Neuronal stem cell (in vitro differentiated cells): ENCODE measurements at regions not wholly inside any gene's neighbourhood (a gene's known extent, or its start where the extent isn't known, plus 50 kb on each side); places are given as distances from the start of the nearest gene placed in this dataset.

Source experiments
- DNase-seq: peaks from one replicate; pipeline ENCODE4 v3.0.0-alpha.2; 2013; ENCODE audit warnings: low spot score
- H2AFZ ChIP-seq: one replicate; pipeline ENCODE4 v1.6.1; 2013; ENCODE audit warnings: mild to moderate bottlenecking, low read length, inconsistent platforms
- H2AK5ac ChIP-seq: 2 replicates; pipeline ENCODE4 v1.6.1; 2013; ENCODE audit warnings: low read depth, mild to moderate bottlenecking, inconsistent platforms, low read length, moderate library complexity, mixed read lengths
- H2BK120ac ChIP-seq: 2 replicates; pipeline ENCODE4 v1.6.1; 2013; ENCODE audit warnings: low read depth, mild to moderate bottlenecking, inconsistent platforms, low read length, moderate library complexity, mixed read lengths
- H2BK12ac ChIP-seq: one replicate; pipeline ENCODE4 v1.6.1; 2013; ENCODE audit warnings: low read length, inconsistent platforms
- H2BK15ac ChIP-seq: 2 replicates; pipeline ENCODE4 v1.6.1; 2013; ENCODE audit warnings: mild to moderate bottlenecking, low read length, inconsistent platforms, mixed read lengths
- H2BK5ac ChIP-seq: one replicate; pipeline ENCODE4 v1.6.1; 2013; ENCODE audit warnings: inconsistent platforms, mild to moderate bottlenecking, low read length, moderate library complexity
- H3K14ac ChIP-seq: one replicate; pipeline ENCODE4 v1.6.1; 2013; ENCODE audit warnings: low read length, inconsistent platforms
- H3K18ac ChIP-seq: 2 replicates; pipeline ENCODE4 v1.6.1; 2013; ENCODE audit warnings: low read length, inconsistent platforms
- H3K23ac ChIP-seq: 2 replicates; pipeline ENCODE4 v1.6.1; 2013; ENCODE audit warnings: low read depth, mild to moderate bottlenecking, mixed read lengths, low read length, inconsistent platforms; ENCODE audit not compliant: poor library complexity
- H3K27ac ChIP-seq: replicated peaks from 3 replicates; pipeline ENCODE4 v1.5.1; 2013; ENCODE audit warnings: low read length, inconsistent platforms
- H3K27me3 ChIP-seq, 3 experiments: 2 replicates each; pipeline ENCODE4 v1.6.1; 2013; ENCODE audit warnings: low read length in 3 of 3, mild to moderate bottlenecking in 2 of 3, inconsistent platforms in 1 of 3, low read depth in 1 of 3, mixed read lengths in 1 of 3, moderate library complexity in 1 of 3; ENCODE audit not compliant: control insufficient read depth in 3 of 3, insufficient read depth in 3 of 3
- H3K36me3 ChIP-seq, 2 donors: replicated peaks in 1 of 2; 2 replicates each; pipeline ENCODE4 v1.6.1; 2013; ENCODE audit warnings: low read length in 2 of 2; ENCODE audit not compliant: control insufficient read depth in 2 of 2, insufficient read depth in 2 of 2
- H3K4ac ChIP-seq: 2 replicates; pipeline ENCODE4 v1.6.1; 2013; ENCODE audit warnings: inconsistent platforms, mild to moderate bottlenecking, low read length, moderate library complexity
- H3K4me1 ChIP-seq, 2 donors: 1 replicate in 1 of 2; 2 replicates in 1 of 2; pipeline ENCODE4 v1.6.1; 2013; ENCODE audit warnings: low read length in 2 of 2, low read depth in 1 of 2; ENCODE audit not compliant: control insufficient read depth in 2 of 2, insufficient read depth in 1 of 2
- H3K4me2 ChIP-seq: one replicate; pipeline ENCODE4 v1.6.1; 2013; ENCODE audit warnings: mild to moderate bottlenecking, low read length, inconsistent platforms; ENCODE audit not compliant: insufficient read depth, poor library complexity, severe bottlenecking
- H3K4me3 ChIP-seq, 2 donors: 2 replicates each; pipeline ENCODE4 v1.5.1; 2013; ENCODE audit warnings: low read length in 2 of 2, mild to moderate bottlenecking in 2 of 2, inconsistent platforms in 1 of 2, moderate library complexity in 1 of 2
- H3K79me1 ChIP-seq: one replicate; pipeline ENCODE4 v1.6.1; 2013; ENCODE audit warnings: low read depth, mild to moderate bottlenecking, inconsistent platforms, low read length, moderate library complexity
- H3K9ac ChIP-seq: one replicate; pipeline ENCODE4 v1.6.1; 2013; ENCODE audit warnings: mild to moderate bottlenecking, low read depth, low read length, inconsistent platforms; ENCODE audit not compliant: poor library complexity
- H3K9me3 ChIP-seq, 2 donors: replicated peaks in 1 of 2; 2 replicates each; pipeline versions ENCODE3 to v1.6.1; 2013; ENCODE audit warnings: low read length in 2 of 2, mild to moderate bottlenecking in 2 of 2, inconsistent platforms in 1 of 2, low read depth in 1 of 2, mixed read lengths in 1 of 2, moderate library complexity in 1 of 2; ENCODE audit not compliant: control insufficient read depth in 2 of 2, insufficient read depth in 1 of 2
- H4K8ac ChIP-seq: one replicate; pipeline ENCODE4 v1.6.1; 2013; ENCODE audit warnings: low read depth, mild to moderate bottlenecking, inconsistent platforms, low read length, moderate library complexity
- H4K91ac ChIP-seq: one replicate; pipeline ENCODE4 v1.6.1; 2013; ENCODE audit warnings: low read length, low read depth, mild to moderate bottlenecking, inconsistent platforms; ENCODE audit not compliant: poor library complexity
- WGBS, 2 donors: extraction: QIAGEN DNeasy Blood & Tissue Kit; methylation state at CpG; one replicate each; pipeline ENCODE4 v1.1.7; 2013; ENCODE audit warnings: missing lambda C conversion rate in 2 of 2, mixed read lengths in 1 of 2; ENCODE audit not compliant: insufficient read length in 2 of 2, insufficient replicate concordance in 1 of 2; ENCODE audit errors: extremely low coverage in 2 of 2; 5-methylcytosine and 5-hydroxymethylcytosine counted together

GRCh38 chr14:65206448-65207096 is 104.3 kb upstream of the MAX start:
- Histone ChIP-seq H3K18ac (no peak overlapping the region), H3K9me3 (no peaks in the 10 kb centered on the region), H2BK120ac (no peak overlapping the region), H3K27me3 (no peaks in the 10 kb centered on the region), H3K4me1 (peaks cover 0 to 1% of the 10 kb centered on the region in 2 donors), H3K4me3 (no peak overlapping the region), H3K14ac (no peak overlapping the region), H2AFZ (no peak overlapping the region), H3K23ac (no peak overlapping the region), H3K79me1 (no peaks in the 10 kb centered on the region), H2BK12ac (no peak overlapping the region), H3K27ac (no peak overlapping the region), H3K4me2 (no peak overlapping the region), H3K36me3 (no peaks in the 10 kb centered on the region), H4K8ac (no peak overlapping the region), H2AK5ac (no peak overlapping the region), H3K4ac (no peak overlapping the region), H4K91ac (no peak overlapping the region), H3K9ac (no peak overlapping the region), H2BK5ac (no peak overlapping the region), H2BK15ac (no peak overlapping the region)
- DNase-seq = no peak
- no CpG with 5 or more reads among the region's 3 CpGs for WGBS, 2 donors

GRCh38 chr14:65208548-65208947 is 106.2 kb upstream of the MAX start:
- no peak overlapping the region for H3K4me2 ChIP-seq
- H3K4me1 ChIP-seq = peaks cover 0 to 1% of the 10 kb centered on the region in 2 donors
- H3K4me3 ChIP-seq = no peak overlapping the region
- H2BK15ac ChIP-seq = no peak overlapping the region
- no peak overlapping the region for H3K4ac ChIP-seq
- no peak overlapping the region for H3K9ac ChIP-seq
- H3K27me3 ChIP-seq = no peaks in the 10 kb centered on the region
- no peaks in the 10 kb centered on the region for H3K79me1 ChIP-seq
- WGBS, 2 donors = no CpG with 5 or more reads among the region's 10 CpGs
- no peak for DNase-seq
- no peak overlapping the region for H3K14ac ChIP-seq
- H3K18ac ChIP-seq = no peak overlapping the region
- no peak overlapping the region for H3K27ac ChIP-seq
- H3K36me3 ChIP-seq = no peaks in the 10 kb centered on the region
- H2BK5ac ChIP-seq = no peak overlapping the region
- H3K23ac ChIP-seq = no peak overlapping the region
- H2AK5ac ChIP-seq = no peak overlapping the region
- no peak overlapping the region for H2AFZ ChIP-seq
- no peak overlapping the region for H2BK12ac ChIP-seq
- no peaks in the 10 kb centered on the region for H3K9me3 ChIP-seq
- no peak overlapping the region for H2BK120ac ChIP-seq
- H4K91ac ChIP-seq = no peak overlapping the region
- H4K8ac ChIP-seq = no peak overlapping the region

- Histone ChIP-seq H3K4ac (no peak overlapping the region), H4K91ac (no peak overlapping the region), H3K27ac (no peak overlapping the region), H2BK12ac (no peak overlapping the region), H2BK5ac (no peak overlapping the region), H3K18ac (no peak overlapping the region), H3K9me3 (no peaks in the 10 kb centered on the region), H3K4me2 (no peak overlapping the region), H2AFZ (no peak overlapping the region), H2BK120ac (no peak overlapping the region), H3K9ac (no peak overlapping the region), H3K4me3 (no peak overlapping the region), H3K36me3 (no peaks in the 10 kb centered on the region), H3K14ac (no peak overlapping the region), H3K23ac (no peak overlapping the region), H3K27me3 (no peaks in the 10 kb centered on the region), H3K79me1 (no peaks in the 10 kb centered on the region), H3K4me1 (peaks cover 0 to 5% of the 10 kb centered on the region in 2 donors), H2BK15ac (no peak overlapping the region), H4K8ac (no peak overlapping the region), H2AK5ac (no peak overlapping the region)
- WGBS, 2 donors = no CpG with 5 or more reads among the region's 4 CpGs
- no peak for DNase-seq
Observed at GRCh38 chr14:65210118-65210821, 108.0 kb upstream of the MAX start.

- H3K23ac ChIP-seq = no peak overlapping the region
- H3K27me3 ChIP-seq = no peaks in the 10 kb centered on the region
- no peak overlapping the region for H3K9ac ChIP-seq
- H3K4me1 ChIP-seq = peaks cover 0 to 4% of the 10 kb centered on the region in 2 donors
- H3K4me2 ChIP-seq = no peak overlapping the region
- no peak for DNase-seq
- H2BK15ac ChIP-seq = no peak overlapping the region
- no peak overlapping the region for H4K8ac ChIP-seq
- no peak overlapping the region for H3K4me3 ChIP-seq
- H3K18ac ChIP-seq = no peak overlapping the region
- H3K14ac ChIP-seq = no peak overlapping the region
- H2AFZ ChIP-seq = no peak overlapping the region
- H3K36me3 ChIP-seq = no peaks in the 10 kb centered on the region
- no peak overlapping the region for H2BK120ac ChIP-seq
- no peak overlapping the region for H2BK5ac ChIP-seq
- H2AK5ac ChIP-seq = no peak overlapping the region
- no peaks in the 10 kb centered on the region for H3K9me3 ChIP-seq
- H3K27ac ChIP-seq = no peak overlapping the region
- no peak overlapping the region for H4K91ac ChIP-seq
- H3K79me1 ChIP-seq = no peaks in the 10 kb centered on the region
- no peak overlapping the region for H3K4ac ChIP-seq
- H2BK12ac ChIP-seq = no peak overlapping the region
Observed at GRCh38 chr14:65210822-65211182, 108.5 kb upstream of the MAX start.
